ENCODE measurements at regions not wholly inside any gene's neighbourhood (a gene's known extent, or its start where the extent isn't known, plus 50 kb on each side); places are given as distances from the start of the nearest gene placed in this dataset.

DNA sequence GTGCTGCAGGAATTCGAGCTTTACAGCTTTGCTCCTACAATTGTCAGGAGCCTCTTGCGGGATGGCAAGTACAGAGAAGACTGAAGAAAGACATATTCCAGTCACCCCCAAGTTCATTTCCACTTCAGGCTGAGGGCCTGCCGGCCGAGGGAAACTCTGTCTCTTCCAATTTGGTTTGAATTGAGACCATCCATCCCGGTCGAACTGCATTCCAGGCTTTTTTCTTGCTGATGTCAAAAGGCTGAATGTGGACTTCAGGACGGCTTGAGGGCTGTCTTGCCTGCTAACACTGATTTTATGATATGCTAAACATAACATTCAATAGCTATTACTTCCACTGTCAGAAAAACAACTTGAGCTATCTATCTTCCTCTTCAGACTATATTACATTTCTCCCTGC lies 79.8 kb upstream of the PLXNA2 start:
- TF ChIP-seq, protein P1, sequence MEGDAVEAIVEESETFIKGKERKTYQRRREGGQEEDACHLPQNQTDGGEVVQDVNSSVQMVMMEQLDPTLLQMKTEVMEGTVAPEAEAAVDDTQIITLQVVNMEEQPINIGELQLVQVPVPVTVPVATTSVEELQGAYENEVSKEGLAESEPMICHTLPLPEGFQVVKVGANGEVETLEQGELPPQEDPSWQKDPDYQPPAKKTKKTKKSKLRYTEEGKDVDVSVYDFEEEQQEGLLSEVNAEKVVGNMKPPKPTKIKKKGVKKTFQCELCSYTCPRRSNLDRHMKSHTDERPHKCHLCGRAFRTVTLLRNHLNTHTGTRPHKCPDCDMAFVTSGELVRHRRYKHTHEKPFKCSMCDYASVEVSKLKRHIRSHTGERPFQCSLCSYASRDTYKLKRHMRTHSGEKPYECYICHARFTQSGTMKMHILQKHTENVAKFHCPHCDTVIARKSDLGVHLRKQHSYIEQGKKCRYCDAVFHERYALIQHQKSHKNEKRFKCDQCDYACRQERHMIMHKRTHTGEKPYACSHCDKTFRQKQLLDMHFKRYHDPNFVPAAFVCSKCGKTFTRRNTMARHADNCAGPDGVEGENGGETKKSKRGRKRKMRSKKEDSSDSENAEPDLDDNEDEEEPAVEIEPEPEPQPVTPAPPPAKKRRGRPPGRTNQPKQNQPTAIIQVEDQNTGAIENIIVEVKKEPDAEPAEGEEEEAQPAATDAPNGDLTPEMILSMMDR (IDR thresholded peaks at IDR 0.05; ENCODE audit: poor library complexity, severe bottlenecking), result no peak

DNA sequence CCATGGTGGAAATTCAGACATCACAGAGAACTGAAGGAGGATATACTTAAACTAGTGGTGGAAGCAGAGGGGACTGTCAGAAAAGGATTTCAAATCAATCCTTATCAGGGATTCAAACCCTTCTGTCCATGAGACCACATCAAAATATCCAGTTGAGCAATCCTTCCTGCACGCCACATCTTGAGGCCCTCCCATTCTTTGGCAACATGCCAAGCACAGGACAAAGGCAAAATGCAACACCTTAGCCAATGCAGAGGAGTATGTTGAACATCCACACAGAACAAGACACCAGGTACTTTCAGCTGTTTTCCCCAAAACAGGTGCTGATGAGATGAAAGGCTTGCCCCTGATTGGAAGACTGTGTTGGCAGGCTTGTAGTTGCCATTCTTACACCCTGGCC lies 81.8 kb upstream of the PLXNA2 start:
- DNase-seq (ENCODE audit: low spot score) (no peak), ATAC-seq (ENCODE audit: low read depth) (no peak)
- TF ChIP-seq, protein P1 (IDR thresholded peaks at IDR 0.05; ENCODE audit: poor library complexity, severe bottlenecking), result no peak
- Histone ChIP-seq H3K4me3 (ENCODE audit: severe bottlenecking) (no peak overlapping the region), H3K27ac (ENCODE audit: poor library complexity, severe bottlenecking) (no peak overlapping the region), H3K36me3 (ENCODE audit: low read depth) (no peaks in the 10 kb centered on the region), H3K4me1 (ENCODE audit: insufficient read depth, poor library complexity, severe bottlenecking) (no peaks in the 10 kb centered on the region), H3K9me3 (ENCODE audit: severe bottlenecking) (no peaks in the 10 kb centered on the region), H3K27me3 (ENCODE audit: insufficient read depth, poor library complexity, severe bottlenecking) (no peaks in the 10 kb centered on the region)

More for the DNA sequence above, 79.8 kb upstream of the PLXNA2 start:
- ATAC-seq (ENCODE audit: low read depth) (no peak), DNase-seq (ENCODE audit: low spot score) (no peak)
- Histone ChIP-seq H3K9me3 (ENCODE audit: severe bottlenecking) (no peaks in the 10 kb centered on the region), H3K27me3 (ENCODE audit: insufficient read depth, poor library complexity, severe bottlenecking) (no peaks in the 10 kb centered on the region), H3K36me3 (ENCODE audit: low read depth) (no peaks in the 10 kb centered on the region), H3K4me3 (ENCODE audit: severe bottlenecking) (no peak overlapping the region), H3K4me1 (ENCODE audit: insufficient read depth, poor library complexity, severe bottlenecking) (no peaks in the 10 kb centered on the region), H3K27ac (ENCODE audit: poor library complexity, severe bottlenecking) (no peak overlapping the region)

DNA sequence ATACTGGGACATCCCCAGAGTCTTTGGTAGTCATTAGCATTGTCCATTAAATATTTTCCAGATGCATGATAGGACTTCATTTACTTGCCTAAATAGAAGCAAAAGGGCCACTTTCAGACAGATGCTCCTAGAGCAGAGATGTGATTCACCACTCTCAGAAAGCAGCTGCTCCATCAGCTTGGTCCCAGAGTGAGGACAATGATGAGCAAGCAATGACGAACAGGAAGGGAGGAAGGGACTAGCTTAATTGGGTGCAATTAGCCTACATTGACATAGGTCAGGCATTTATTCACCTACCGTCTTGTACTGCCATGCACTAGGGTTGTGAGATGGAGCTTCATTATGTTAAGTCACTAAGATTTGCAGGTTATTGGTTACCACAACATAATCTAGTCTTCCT lies 85.1 kb upstream of the PLXNA2 start:
- Histone ChIP-seq H3K27ac (ENCODE audit: poor library complexity, severe bottlenecking) (no peak overlapping the region), H3K9me3 (ENCODE audit: severe bottlenecking) (no peaks in the 10 kb centered on the region), H3K36me3 (ENCODE audit: low read depth) (no peaks in the 10 kb centered on the region), H3K4me3 (ENCODE audit: severe bottlenecking) (no peak overlapping the region), H3K4me1 (ENCODE audit: insufficient read depth, poor library complexity, severe bottlenecking) (no peaks in the 10 kb centered on the region), H3K27me3 (ENCODE audit: insufficient read depth, poor library complexity, severe bottlenecking) (no peaks in the 10 kb centered on the region)
- DNase-seq (ENCODE audit: low spot score) (no peak), ATAC-seq (ENCODE audit: low read depth) (no peak)
- TF ChIP-seq, protein P1 (IDR thresholded peaks at IDR 0.05; ENCODE audit: poor library complexity, severe bottlenecking), result no peak

DNA sequence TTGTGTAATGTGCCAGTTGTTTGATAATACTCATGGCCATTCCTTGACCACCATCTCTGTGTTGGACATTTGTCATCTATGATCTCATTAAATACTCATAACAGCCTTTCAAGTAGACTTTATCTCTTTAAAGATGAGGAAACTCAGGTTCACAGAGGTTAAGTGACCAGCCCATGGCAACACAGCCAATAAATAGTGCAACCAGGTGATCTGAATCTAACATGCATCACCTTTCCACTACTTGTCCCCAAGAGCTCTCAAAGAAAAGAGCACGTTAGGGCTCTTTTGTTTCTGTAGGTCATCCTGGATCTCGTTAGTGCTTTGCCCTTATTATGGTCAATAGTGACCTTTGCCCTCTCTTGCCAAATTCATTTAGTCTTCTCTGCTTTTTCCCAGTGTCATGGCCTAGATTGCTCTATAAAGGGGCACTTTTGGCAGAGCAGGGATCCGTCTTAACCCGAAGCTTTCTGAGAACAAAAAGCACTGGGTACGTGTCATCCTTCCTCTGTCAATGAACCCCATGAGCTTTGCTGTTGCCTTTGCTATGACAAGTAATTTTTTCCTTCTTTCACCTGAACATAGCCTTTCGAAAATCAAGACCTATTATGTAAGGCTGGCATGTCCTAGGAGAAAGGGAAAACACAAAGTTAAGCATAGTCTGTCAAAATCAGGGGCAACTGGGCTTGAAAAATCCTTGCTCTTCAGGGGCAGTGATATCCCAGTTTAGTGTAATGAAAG lies 88.0 kb upstream of the PLXNA2 start:
- no peak for DNase-seq (ENCODE audit: low spot score)
- TF ChIP-seq, protein P1 (IDR thresholded peaks at IDR 0.05; ENCODE audit: poor library complexity, severe bottlenecking), result no peak
- Histone ChIP-seq H3K36me3 (ENCODE audit: low read depth) (no peaks in the 10 kb centered on the region), H3K9me3 (ENCODE audit: severe bottlenecking) (no peaks in the 10 kb centered on the region), H3K4me1 (ENCODE audit: insufficient read depth, poor library complexity, severe bottlenecking) (no peaks in the 10 kb centered on the region), H3K27me3 (ENCODE audit: insufficient read depth, poor library complexity, severe bottlenecking) (no peaks in the 10 kb centered on the region), H3K4me3 (ENCODE audit: severe bottlenecking) (no peak overlapping the region), H3K27ac (ENCODE audit: poor library complexity, severe bottlenecking) (no peak overlapping the region)
- no peak for ATAC-seq (ENCODE audit: low read depth)

DNA sequence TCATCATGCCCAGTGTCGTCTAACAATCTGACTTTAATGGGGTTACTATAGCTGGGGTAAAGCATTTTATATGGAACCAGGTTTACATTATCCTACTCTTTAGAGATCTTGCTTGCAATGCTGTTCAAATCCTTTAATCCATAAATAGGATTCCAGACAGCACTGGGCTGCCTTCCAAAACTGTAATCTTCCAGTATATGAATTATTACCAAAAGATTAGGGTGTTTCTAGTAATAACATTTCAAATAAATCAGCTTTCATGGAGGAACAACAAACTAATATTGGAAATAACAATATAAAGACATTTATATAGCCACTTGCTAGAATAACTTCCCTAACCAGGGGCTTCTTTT lies 88.6 kb upstream of the PLXNA2 start:
- no peak overlapping the region for H3K27ac ChIP-seq (ENCODE audit: poor library complexity, severe bottlenecking)

More for the DNA sequence above, 88.6 kb upstream of the PLXNA2 start:
- H3K4me1 ChIP-seq (ENCODE audit: insufficient read depth, poor library complexity, severe bottlenecking), result no peaks in the 10 kb centered on the region
- ATAC-seq (ENCODE audit: low read depth) (no peak), DNase-seq (ENCODE audit: low spot score) (no peak)
- H3K4me3 ChIP-seq (ENCODE audit: severe bottlenecking), result no peak overlapping the region
- no peaks in the 10 kb centered on the region for H3K36me3 ChIP-seq (ENCODE audit: low read depth)
- TF ChIP-seq, protein P1 (IDR thresholded peaks at IDR 0.05; ENCODE audit: poor library complexity, severe bottlenecking), result no peak
- no peaks in the 10 kb centered on the region for H3K27me3 ChIP-seq (ENCODE audit: insufficient read depth, poor library complexity, severe bottlenecking)
- no peaks in the 10 kb centered on the region for H3K9me3 ChIP-seq (ENCODE audit: severe bottlenecking)

Measured in RWPE2 (cell line).